GM20000 (cell line): ENCODE measurements at regions not wholly inside any gene's neighbourhood (a gene's known extent, or its start where the extent isn't known, plus 50 kb on each side); places are given as distances from the start of the nearest gene placed in this dataset.
A peak's percentile ranks its signal among the peaks of the same experiment; 100 is the strongest.
"Not testable (repeated sequence)": the region's sequence is repeated elsewhere in the genome, so short reads cannot be mapped to it uniquely, and the experiment has no call there.

Source experiments
- DNase-seq: peaks from one replicate; pipeline ENCODE4 v3.0.0; 2012; ENCODE audit warnings: low spot score
- CTCF ChIP-seq: IDR thresholded peaks from 2 replicates; pipeline ENCODE4 v1.5.1; 2012; ENCODE audit warnings: mild to moderate bottlenecking, control low read depth; ENCODE audit errors: extremely low read depth, missing control alignments

- no peak for TF ChIP-seq CTCF
- peak; percentile 67 for DNase-seq
Measured at GRCh38 chr7:92904244-92905131, 68.1 kb upstream of the CDK6 start.

GRCh38 chr7:92898798-92899197, 62.4 kb upstream of the CDK6 start:
- DNase-seq: no peak
- TF ChIP-seq CTCF: no peak

DNA sequence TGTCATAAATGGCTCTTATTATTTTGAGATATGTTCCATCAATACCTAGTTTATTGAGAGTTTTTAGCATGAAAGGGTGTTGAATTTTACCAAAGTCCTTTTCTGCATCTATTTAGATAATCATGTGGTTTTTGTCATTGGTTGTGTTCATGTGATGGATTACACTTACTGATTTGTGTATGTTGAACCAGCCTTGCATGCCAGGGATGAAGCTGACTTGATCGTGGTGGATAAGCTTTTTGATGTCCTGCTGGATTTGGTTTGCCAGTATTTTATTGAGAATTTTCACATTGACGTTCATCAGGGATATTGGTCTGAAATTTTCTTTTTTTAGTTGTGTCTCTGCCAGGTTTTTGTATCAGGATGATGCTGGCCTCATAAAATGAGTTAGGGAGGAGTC, 58.5 kb upstream of the CDK6 start:
- not testable (repeated sequence) for DNase-seq

DNA sequence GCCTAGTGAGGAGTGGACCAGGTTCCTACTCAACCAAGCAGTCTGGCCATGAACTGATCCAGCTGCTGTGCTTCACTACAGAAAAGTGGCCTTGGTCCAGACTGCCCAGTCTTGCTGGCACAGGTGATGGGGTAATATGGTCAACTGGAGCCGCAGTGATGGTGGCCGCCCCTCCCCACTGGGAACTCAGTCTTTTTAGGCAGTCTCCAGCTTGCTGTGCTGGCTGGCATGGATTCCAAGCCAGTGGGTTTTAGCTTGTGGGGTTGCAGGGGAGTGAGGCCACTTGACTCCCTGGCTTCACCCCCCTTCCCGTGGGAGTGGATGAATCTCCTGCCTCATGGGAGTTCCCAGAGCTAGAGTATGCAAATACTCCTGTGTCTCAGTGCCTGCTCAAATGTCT, 52.7 kb upstream of the CDK6 start:
- TF ChIP-seq CTCF: no peak
- DNase-seq: no peak
